ENCODE measurements at regions not wholly inside any gene's neighbourhood (a gene's known extent, or its start where the extent isn't known, plus 50 kb on each side); places are given as distances from the start of the nearest gene placed in this dataset.
A peak's percentile ranks its signal among the peaks of the same experiment; 100 is the strongest.

GRCh38 chr1:209420276-209420675 is 163.2 kb upstream of the CAMK1G start:
- DNase-seq (ENCODE audit: low read depth, low spot score) = no peak

- no peak for DNase-seq (ENCODE audit: low read depth, low spot score)
Observed at GRCh38 chr1:209421186-209421585, 162.3 kb upstream of the CAMK1G start.

GRCh38 chr1:209421978-209422680 is 161.4 kb upstream of the CAMK1G start:
- no peak for DNase-seq (ENCODE audit: low read depth, low spot score)

- no peak for DNase-seq (ENCODE audit: low read depth, low spot score)
Observed at GRCh38 chr1:209425959-209426358, 157.6 kb upstream of the CAMK1G start.

GRCh38 chr1:209427277-209427676 is 156.2 kb upstream of the CAMK1G start:
- DNase-seq (ENCODE audit: low read depth, low spot score) = no peak

- DNase-seq (ENCODE audit: low read depth, low spot score) = no peak
Observed at GRCh38 chr1:209427811-209428210, 155.7 kb upstream of the CAMK1G start.

GRCh38 chr1:209428241-209428921 is 155.1 kb upstream of the CAMK1G start:
- DNase-seq (ENCODE audit: low read depth, low spot score) = peak; percentile 90

GRCh38 chr1:209429611-209430010 is 153.9 kb upstream of the CAMK1G start:
- no peak for DNase-seq (ENCODE audit: low read depth, low spot score)

GRCh38 chr1:209430107-209430506 is 153.4 kb upstream of the CAMK1G start:
- no peak for DNase-seq (ENCODE audit: low read depth, low spot score)

- DNase-seq (ENCODE audit: low read depth, low spot score) = no peak
Observed at GRCh38 chr1:209430821-209431259, 152.7 kb upstream of the CAMK1G start.

- no peak for DNase-seq (ENCODE audit: low read depth, low spot score)
Observed at GRCh38 chr1:209431402-209431801, 152.1 kb upstream of the CAMK1G start.

- DNase-seq (ENCODE audit: low read depth, low spot score) = no peak
Observed at GRCh38 chr1:209431813-209432442, 151.6 kb upstream of the CAMK1G start.

- DNase-seq (ENCODE audit: low read depth, low spot score) = no peak
Observed at GRCh38 chr1:209432443-209432825, 151.1 kb upstream of the CAMK1G start.

- DNase-seq (ENCODE audit: low read depth, low spot score) = no peak
Observed at GRCh38 chr1:209433649-209434031, 149.9 kb upstream of the CAMK1G start.

GRCh38 chr1:209434066-209434465 is 149.4 kb upstream of the CAMK1G start:
- no peak for DNase-seq (ENCODE audit: low read depth, low spot score)

- DNase-seq (ENCODE audit: low read depth, low spot score) = no peak
Observed at GRCh38 chr1:209434631-209435217, 148.8 kb upstream of the CAMK1G start.

- DNase-seq (ENCODE audit: low read depth, low spot score) = peak; percentile 72
Observed at GRCh38 chr1:209435654-209436566, 147.6 kb upstream of the CAMK1G start.

- DNase-seq (ENCODE audit: low read depth, low spot score) = no peak
Observed at GRCh38 chr1:209439828-209440227, 143.7 kb upstream of the CAMK1G start.

- no peak for DNase-seq (ENCODE audit: low read depth, low spot score)
Observed at GRCh38 chr1:209443361-209443931, 140.1 kb upstream of the CAMK1G start.

GRCh38 chr1:209443975-209444651 is 139.4 kb upstream of the CAMK1G start:
- DNase-seq (ENCODE audit: low read depth, low spot score) = no peak

Measured in iPS DF 19.7 (cell line).